Esophagus muscularis mucosa (tissue), 4 donors: ENCODE measurements at regions not wholly inside any gene's neighbourhood (a gene's known extent, or its start where the extent isn't known, plus 50 kb on each side); places are given as distances from the start of the nearest gene placed in this dataset.

Experiments
- CTCF ChIP-seq, 3 experiments: fragments of 200-600 bp in 2 of 3; fragments of 450-650 bp in 1 of 3; sonication (generic) in 2 of 3; IDR thresholded peaks; one replicate each; pipeline ENCODE4 v1.5.1; 2017 to 2019; ENCODE audit warnings: antibody characterized with exemption in 3 of 3, mild to moderate bottlenecking in 2 of 3, moderate library complexity in 1 of 3
- EP300 ChIP-seq: sonication (generic); formaldehyde crosslinking; IDR thresholded peaks from one replicate; pipeline ENCODE4 v1.6.1; 2017; ENCODE audit warnings: antibody characterized with exemption
- POLR2A ChIP-seq: fragments of 450-650 bp; IDR thresholded peaks from one replicate; pipeline ENCODE4 v1.6.1; 2017; ENCODE audit warnings: antibody characterized with exemption, moderate library complexity, mild to moderate bottlenecking, low read depth

GRCh38 chr14:22305607-22306006 is 283.4 kb downstream of the DAD1 start:
- TF ChIP-seq POLR2A: no peak
- no peak for TF ChIP-seq CTCF (IDR thresholded peaks at IDR 0.05)
- no peak for TF ChIP-seq EP300
